ENCODE measurements at regions not wholly inside any gene's neighbourhood (a gene's known extent, or its start where the extent isn't known, plus 50 kb on each side); places are given as distances from the start of the nearest gene placed in this dataset.

GRCh38 chr1:14103878-14104430 is 404.0 kb downstream of the PRDM2 start:
- no peaks in the 10 kb centered on the region for H3K36me3 ChIP-seq
- ATAC-seq (ENCODE audit: insufficient number of reproducible peaks, low FRiP score, low read depth) (no peak), DNase-seq (ENCODE audit: low spot score) (no peak)
- no peak overlapping the region for H3K4me3 ChIP-seq
- H3K27ac ChIP-seq = no peak overlapping the region
- TF ChIP-seq CTCF (IDR thresholded peaks at IDR 0.05) = no peak
- H3K4me1 ChIP-seq (ENCODE audit: control insufficient read depth in 1 of 2, low read depth in 2 of 2) = peaks cover 3 to 8% of the 10 kb centered on the region in 2 donors
- H3K9me3 ChIP-seq = no peaks in the 10 kb centered on the region
- H3K27me3 ChIP-seq (replicated peaks; ENCODE audit: insufficient read depth) = no peaks in the 10 kb centered on the region

- no peak for TF ChIP-seq CTCF (IDR thresholded peaks at IDR 0.05)
- DNase-seq (ENCODE audit: low spot score) (no peak), ATAC-seq (ENCODE audit: insufficient number of reproducible peaks, low FRiP score, low read depth) (no peak)
- Histone ChIP-seq H3K9me3 (no peaks in the 10 kb centered on the region), H3K27me3 (replicated peaks; ENCODE audit: insufficient read depth) (no peaks in the 10 kb centered on the region), H3K27ac (no peak overlapping the region), H3K36me3 (no peaks in the 10 kb centered on the region), H3K4me3 (no peak overlapping the region), H3K4me1 (ENCODE audit: control insufficient read depth in 1 of 2, low read depth in 2 of 2) (peaks cover 3 to 15% of the 10 kb centered on the region in 2 donors)
Observed at GRCh38 chr1:14106126-14106525, 406.1 kb downstream of the PRDM2 start.

GRCh38 chr1:14106679-14107313 is 406.8 kb downstream of the PRDM2 start:
- ATAC-seq (ENCODE audit: insufficient number of reproducible peaks, low FRiP score, low read depth) (no peak), DNase-seq (ENCODE audit: low spot score) (no peak)
- Histone ChIP-seq H3K27me3 (replicated peaks; ENCODE audit: insufficient read depth) (no peaks in the 10 kb centered on the region), H3K4me1 (ENCODE audit: control insufficient read depth in 1 of 2, low read depth in 2 of 2) (peaks cover 3 to 15% of the 10 kb centered on the region in 2 donors), H3K36me3 (no peaks in the 10 kb centered on the region), H3K27ac (no peak overlapping the region), H3K9me3 (no peaks in the 10 kb centered on the region), H3K4me3 (no peak overlapping the region)
- TF ChIP-seq CTCF (IDR thresholded peaks at IDR 0.05) = no peak

- DNase-seq (ENCODE audit: low spot score) (no peak), ATAC-seq (ENCODE audit: insufficient number of reproducible peaks, low FRiP score, low read depth) (no peak)
- Histone ChIP-seq H3K9me3 (no peaks in the 10 kb centered on the region), H3K27me3 (replicated peaks; ENCODE audit: insufficient read depth) (no peaks in the 10 kb centered on the region), H3K36me3 (no peaks in the 10 kb centered on the region), H3K4me3 (no peak overlapping the region), H3K4me1 (ENCODE audit: control insufficient read depth in 1 of 2, low read depth in 2 of 2) (peaks cover 3 to 15% of the 10 kb centered on the region in 2 donors), H3K27ac (no peak overlapping the region)
- TF ChIP-seq CTCF (IDR thresholded peaks at IDR 0.05) = no peak
Observed at GRCh38 chr1:14108356-14109275, 408.6 kb downstream of the PRDM2 start.

GRCh38 chr1:14109276-14109635 is 409.3 kb downstream of the PRDM2 start:
- Histone ChIP-seq H3K4me3 (no peak overlapping the region), H3K27me3 (replicated peaks; ENCODE audit: insufficient read depth) (no peaks in the 10 kb centered on the region), H3K9me3 (no peaks in the 10 kb centered on the region), H3K4me1 (ENCODE audit: control insufficient read depth in 1 of 2, low read depth in 2 of 2) (peaks cover 3 to 15% of the 10 kb centered on the region in 2 donors), H3K36me3 (no peaks in the 10 kb centered on the region), H3K27ac (no peak overlapping the region)
- ATAC-seq (ENCODE audit: insufficient number of reproducible peaks, low FRiP score, low read depth) = no peak
- no peak for TF ChIP-seq CTCF (IDR thresholded peaks at IDR 0.05)
- no peak for DNase-seq (ENCODE audit: low spot score)
